DND-41 (cell line): ENCODE measurements at regions not wholly inside any gene's neighbourhood (a gene's known extent, or its start where the extent isn't known, plus 50 kb on each side); places are given as distances from the start of the nearest gene placed in this dataset.

ENCODE experiments used
- ATAC-seq: fragments of 200-7000 bp; cut with Tn5 transposase; 3 replicates; pipeline ENCODE4 v1.9.1; 2021; ENCODE audit warnings: low read depth; ENCODE audit not compliant: insufficient read depth
- DNase-seq: peaks from one replicate; pipeline ENCODE4 v3.0.0-alpha.2; 2020
- H2AFZ ChIP-seq: 2 replicates; pipeline ENCODE4 v1.6.0; 2012; ENCODE audit warnings: low read depth, low read length
- H3K27ac ChIP-seq: 2 replicates; pipeline ENCODE4 v1.5.1; 2012; ENCODE audit warnings: low read length, inconsistent platforms
- H3K27me3 ChIP-seq: fragments of 200-600 bp; sonication (generic); 2 replicates; pipeline ENCODE4 v1.6.0; 2012; ENCODE audit warnings: low read length, mild to moderate bottlenecking, inconsistent platforms; ENCODE audit not compliant: insufficient read depth, poor library complexity
- H3K36me3 ChIP-seq: 2 replicates; pipeline ENCODE4 v1.5.1; 2012; ENCODE audit warnings: low read length, inconsistent platforms; ENCODE audit not compliant: insufficient read depth
- H3K4me1 ChIP-seq: 2 replicates; pipeline ENCODE4 v1.5.1; 2012; ENCODE audit warnings: mild to moderate bottlenecking, low read length; ENCODE audit not compliant: insufficient read depth
- H3K4me2 ChIP-seq: 2 replicates; pipeline ENCODE4 v1.6.0; 2012; ENCODE audit warnings: mild to moderate bottlenecking, moderate library complexity, low read length, inconsistent platforms; ENCODE audit not compliant: insufficient read depth
- H3K4me3 ChIP-seq, 2 experiments: fragments of 200-600 bp in 1 of 2; shearing (Covaris generic) in 1 of 2; 2 replicates each; pipeline ENCODE4 v1.5.1; 2012 to 2016; ENCODE audit warnings: inconsistent platforms in 2 of 2, low read length in 2 of 2, mild to moderate bottlenecking in 2 of 2, low read depth in 1 of 2, moderate library complexity in 1 of 2
- H3K79me2 ChIP-seq: 2 replicates; pipeline ENCODE4 v1.6.0; 2012; ENCODE audit warnings: low read length, inconsistent platforms; ENCODE audit not compliant: insufficient read depth
- H3K9ac ChIP-seq: 2 replicates; pipeline ENCODE4 v1.6.0; 2012; ENCODE audit warnings: low read depth, mild to moderate bottlenecking, inconsistent platforms, low read length, moderate library complexity
- H3K9me3 ChIP-seq: 2 replicates; pipeline ENCODE4 v1.5.1; 2012; ENCODE audit warnings: low read length, moderate library complexity, mild to moderate bottlenecking, inconsistent platforms; ENCODE audit not compliant: insufficient read depth, severe bottlenecking
- H4K20me1 ChIP-seq: 2 replicates; pipeline ENCODE4 v1.6.0; 2012; ENCODE audit warnings: low read length; ENCODE audit not compliant: insufficient read depth
- CTCF ChIP-seq: IDR thresholded peaks from 2 replicates; pipeline ENCODE4 v1.5.1; 2012; ENCODE audit warnings: borderline replicate concordance, low read length, moderate library complexity, mild to moderate bottlenecking; ENCODE audit not compliant: poor library complexity, severe bottlenecking; ENCODE audit errors: extremely low read depth
- EZH2 ChIP-seq: IDR thresholded peaks from 3 replicates; pipeline ENCODE4 v1.6.1; 2012; ENCODE audit warnings: borderline replicate concordance, low read depth, mild to moderate bottlenecking, moderate library complexity, low read length, inconsistent platforms; ENCODE audit not compliant: severe bottlenecking

GRCh38 chr1:58874757-58875755, 91.2 kb upstream of the JUN start:
- ATAC-seq: no peak
- H3K4me2 ChIP-seq: no peak overlapping the region
- no peak overlapping the region for H3K27ac ChIP-seq
- H3K4me3 ChIP-seq: no peak overlapping the region
- no peak for DNase-seq
- no peaks in the 10 kb centered on the region for H4K20me1 ChIP-seq
- H3K4me1 ChIP-seq: no peaks in the 10 kb centered on the region
- H3K9me3 ChIP-seq: no peaks in the 10 kb centered on the region
- TF ChIP-seq EZH2 (no peak), CTCF (no peak)
- no peaks in the 10 kb centered on the region for H3K27me3 ChIP-seq
- no peaks in the 10 kb centered on the region for H3K36me3 ChIP-seq
- H3K79me2 ChIP-seq: no peaks in the 10 kb centered on the region
- no peak overlapping the region for H3K9ac ChIP-seq
- no peak overlapping the region for H2AFZ ChIP-seq

- no peak overlapping the region for H3K9ac ChIP-seq
- H4K20me1 ChIP-seq: no peaks in the 10 kb centered on the region
- no peaks in the 10 kb centered on the region for H3K36me3 ChIP-seq
- H3K27me3 ChIP-seq: no peaks in the 10 kb centered on the region
- no peaks in the 10 kb centered on the region for H3K79me2 ChIP-seq
- H3K4me1 ChIP-seq: no peaks in the 10 kb centered on the region
- H3K27ac ChIP-seq: no peak overlapping the region
- no peak overlapping the region for H3K4me3 ChIP-seq
- DNase-seq (no peak), ATAC-seq (no peak)
- H3K4me2 ChIP-seq: no peak overlapping the region
- no peak for TF ChIP-seq CTCF
- TF ChIP-seq EZH2: no peak
- no peaks in the 10 kb centered on the region for H3K9me3 ChIP-seq
- H2AFZ ChIP-seq: no peak overlapping the region
Measured at GRCh38 chr1:58879464-58879863, 95.6 kb upstream of the JUN start.

GRCh38 chr1:58880592-58880991, 96.7 kb upstream of the JUN start:
- no peaks in the 10 kb centered on the region for H3K27me3 ChIP-seq
- no peak overlapping the region for H3K27ac ChIP-seq
- H4K20me1 ChIP-seq: no peaks in the 10 kb centered on the region
- H3K9ac ChIP-seq: no peak overlapping the region
- H3K4me2 ChIP-seq: no peak overlapping the region
- H3K36me3 ChIP-seq: no peaks in the 10 kb centered on the region
- H3K4me3 ChIP-seq: no peak overlapping the region
- ATAC-seq (no peak), DNase-seq (no peak)
- H2AFZ ChIP-seq: no peak overlapping the region
- no peaks in the 10 kb centered on the region for H3K9me3 ChIP-seq
- H3K4me1 ChIP-seq: peaks cover 8% of the 10 kb centered on the region
- TF ChIP-seq EZH2 (no peak), CTCF (no peak)
- H3K79me2 ChIP-seq: no peaks in the 10 kb centered on the region
